Fibroblast of skin of abdomen (primary cell): ENCODE measurements at regions not wholly inside any gene's neighbourhood (a gene's known extent, or its start where the extent isn't known, plus 50 kb on each side); places are given as distances from the start of the nearest gene placed in this dataset.

Experiments used
- DNase-seq: peaks from one replicate; pipeline ENCODE4 v3.0.0-alpha.2; 2013

- DNase-seq = no peak
Observed at GRCh38 chr1:175894581-175894980, 151.2 kb upstream of the TNR start.

DNA sequence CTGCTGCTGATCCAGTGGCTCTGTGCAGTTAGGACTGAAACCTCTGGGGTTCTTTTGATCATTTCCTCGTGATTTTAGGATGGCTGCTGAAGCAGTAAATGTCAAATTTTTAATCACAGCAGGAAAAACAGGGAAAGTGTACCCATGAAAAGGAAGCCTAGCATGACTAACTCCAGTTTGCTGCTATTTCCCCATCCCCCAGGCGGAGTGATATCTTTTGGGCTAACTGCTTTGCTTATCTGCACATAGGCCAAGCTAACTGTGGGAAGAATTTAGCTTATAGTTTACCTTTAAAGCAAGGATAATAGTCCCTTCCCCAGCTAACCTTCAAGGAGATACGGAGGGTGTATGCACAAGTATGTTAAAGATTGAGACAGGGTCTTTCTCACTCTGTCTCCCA is 149.8 kb upstream of the TNR start:
- DNase-seq = no peak

DNA sequence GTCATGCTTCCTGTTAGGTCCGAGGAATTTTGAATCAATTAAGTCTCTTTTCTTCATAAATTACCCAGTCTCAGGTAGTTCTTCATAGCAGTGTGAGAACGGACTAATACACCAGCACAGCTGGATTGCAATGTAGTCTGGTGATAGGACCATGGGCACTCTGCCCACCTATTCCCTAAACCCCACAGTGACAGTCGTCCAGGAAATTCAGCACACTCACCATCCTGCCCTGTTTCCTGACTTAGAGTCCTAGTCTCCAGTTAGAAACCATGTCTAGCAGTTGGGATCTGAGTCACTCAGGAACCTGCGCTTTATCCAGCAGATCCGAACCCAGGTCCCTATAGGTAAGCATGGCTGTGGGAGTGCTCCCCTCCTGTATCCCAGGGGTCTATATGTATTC is 149.3 kb upstream of the TNR start:
- no peak for DNase-seq

GRCh38 chr1:175891783-175892309 is 148.5 kb upstream of the TNR start:
- no peak for DNase-seq

- no peak for DNase-seq
Observed at GRCh38 chr1:175890958-175891357, 147.6 kb upstream of the TNR start.

- DNase-seq = no peak
Observed at GRCh38 chr1:175889848-175890247, 146.5 kb upstream of the TNR start.

DNA sequence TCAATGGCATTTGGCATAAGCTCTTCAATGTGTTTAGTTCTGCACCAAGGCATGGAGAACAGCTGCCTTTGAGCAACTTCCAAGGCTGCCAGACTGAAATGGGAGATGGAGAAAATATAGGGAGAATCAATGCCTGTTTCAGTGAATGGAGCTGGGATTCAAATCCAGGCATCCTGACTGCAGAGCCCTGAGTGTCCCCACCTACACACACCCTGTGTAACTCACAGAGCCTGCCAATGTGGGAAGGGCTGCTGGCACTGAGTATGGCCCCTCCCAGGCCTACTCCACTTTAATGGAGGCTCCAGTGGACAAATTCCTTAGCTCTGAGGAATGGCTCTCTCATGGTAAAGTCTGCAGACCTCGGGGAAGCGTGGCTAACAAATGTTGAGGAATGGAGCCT is 145.6 kb upstream of the TNR start:
- DNase-seq = no peak

- DNase-seq = peak; percentile 40
Observed at GRCh38 chr1:175887981-175888428, 144.6 kb upstream of the TNR start.

GRCh38 chr1:175887521-175887920 is 144.1 kb upstream of the TNR start:
- DNase-seq = no peak

GRCh38 chr1:175885326-175885725 is 141.9 kb upstream of the TNR start:
- DNase-seq = peak; percentile 47

- DNase-seq = no peak
Observed at GRCh38 chr1:175884369-175884768, 141.0 kb upstream of the TNR start.

GRCh38 chr1:175882192-175882591 is 138.8 kb upstream of the TNR start:
- no peak for DNase-seq

GRCh38 chr1:175881246-175881976 is 138.0 kb upstream of the TNR start:
- no peak for DNase-seq

GRCh38 chr1:175878775-175879174 is 135.4 kb upstream of the TNR start:
- no peak for DNase-seq

- no peak for DNase-seq
Observed at GRCh38 chr1:175877939-175878737, 134.7 kb upstream of the TNR start.

DNA sequence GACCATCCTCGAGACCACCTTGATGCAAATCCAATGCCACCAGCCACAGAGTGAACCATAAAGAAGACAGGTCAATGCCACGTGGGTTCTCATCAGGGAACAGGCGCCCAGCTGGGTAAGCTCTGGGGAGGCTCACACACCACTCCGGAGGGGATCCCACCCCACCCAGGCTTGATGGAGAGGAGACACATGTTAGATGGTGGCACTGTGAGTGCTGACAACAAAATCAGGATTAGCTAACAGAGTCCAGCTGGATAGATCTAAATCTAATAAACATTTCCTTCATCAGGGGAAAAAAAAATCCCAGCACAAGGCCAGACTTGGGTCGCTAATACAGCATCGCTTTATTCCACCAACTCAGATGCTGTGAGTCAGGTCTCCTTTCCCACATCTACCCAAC is 132.2 kb upstream of the TNR start:
- DNase-seq = no peak

DNA sequence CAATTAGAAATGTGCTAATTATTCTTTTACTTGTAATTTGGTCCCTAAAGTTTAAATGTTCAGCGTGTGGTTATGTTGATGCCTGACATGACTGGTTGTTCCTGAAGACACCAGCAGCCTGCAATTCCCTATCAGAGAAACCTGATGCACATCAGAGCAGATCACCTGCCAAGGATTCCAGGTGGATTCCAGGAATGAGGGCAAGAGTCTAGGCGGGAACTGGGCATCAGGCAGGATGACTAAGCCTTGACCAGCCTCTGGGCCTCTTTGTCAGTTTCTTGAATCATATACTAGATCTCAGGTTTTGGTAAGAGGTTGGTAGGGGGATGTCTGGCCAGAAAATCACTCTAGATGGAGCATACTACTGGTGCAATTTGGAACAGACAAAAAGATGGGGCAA is 130.7 kb upstream of the TNR start:
- DNase-seq = no peak

- no peak for DNase-seq
Observed at GRCh38 chr1:175873290-175873935, 130.0 kb upstream of the TNR start.

DNA sequence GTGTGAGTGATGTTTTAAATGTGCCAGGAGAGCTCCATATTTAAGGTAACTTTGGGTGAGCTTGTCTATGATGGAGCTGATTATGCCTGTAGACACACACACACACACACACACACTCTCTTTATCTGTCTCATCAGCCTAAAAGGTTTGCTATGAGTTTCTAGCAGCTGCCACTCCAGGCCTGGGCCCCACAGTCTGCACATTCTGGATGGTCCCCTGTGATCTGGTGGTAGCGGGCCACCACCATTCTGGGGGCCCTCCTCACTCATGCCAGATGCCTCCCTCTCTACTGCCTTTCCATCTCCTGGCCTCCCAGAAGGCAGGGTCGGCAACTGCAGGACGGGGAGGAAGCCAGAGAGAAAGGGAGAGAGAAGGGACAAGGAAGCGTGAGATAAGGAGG is 129.2 kb upstream of the TNR start:
- DNase-seq = no peak

GRCh38 chr1:175871647-175872046 is 128.3 kb upstream of the TNR start:
- DNase-seq = no peak

DNA sequence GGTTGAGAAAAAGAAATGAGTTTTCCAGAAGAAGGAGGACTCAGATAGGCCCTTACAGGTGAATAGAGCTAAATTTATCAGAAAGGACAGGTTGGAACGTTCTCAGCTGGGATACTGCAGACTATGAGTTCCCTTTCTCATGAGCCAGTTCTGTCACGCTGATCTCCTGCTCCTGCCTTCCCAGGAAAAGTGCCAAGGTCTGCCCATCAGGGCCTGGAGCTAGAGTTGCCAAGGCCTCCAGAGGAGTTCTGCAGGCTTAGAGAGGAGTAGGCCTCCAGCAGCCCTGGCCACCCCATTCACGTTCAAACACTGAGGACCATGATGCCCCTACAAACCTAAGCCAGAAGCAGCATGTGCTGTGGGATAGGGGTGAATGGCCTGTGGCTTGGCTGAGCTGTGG is 126.8 kb upstream of the TNR start:
- no peak for DNase-seq

DNA sequence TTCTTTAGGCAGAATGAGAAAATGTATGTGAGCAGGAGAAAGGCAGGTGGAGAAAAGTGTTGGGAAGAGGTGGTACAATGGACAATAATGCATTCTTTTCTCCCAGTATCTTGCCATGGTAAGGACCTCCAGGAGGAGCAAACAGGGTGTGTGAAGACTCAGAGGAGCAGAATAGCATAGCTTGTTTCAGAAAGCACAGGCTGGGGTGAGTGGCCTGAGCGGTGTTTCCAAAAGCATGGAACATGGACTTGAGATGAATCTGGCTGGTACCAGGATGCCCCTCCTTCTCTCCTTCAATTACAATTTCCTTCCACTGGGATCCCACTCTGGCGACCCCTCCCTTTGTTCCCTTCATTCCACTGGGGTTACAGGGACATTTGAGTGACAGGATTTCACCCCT is 123.4 kb upstream of the TNR start:
- no peak for DNase-seq

DNA sequence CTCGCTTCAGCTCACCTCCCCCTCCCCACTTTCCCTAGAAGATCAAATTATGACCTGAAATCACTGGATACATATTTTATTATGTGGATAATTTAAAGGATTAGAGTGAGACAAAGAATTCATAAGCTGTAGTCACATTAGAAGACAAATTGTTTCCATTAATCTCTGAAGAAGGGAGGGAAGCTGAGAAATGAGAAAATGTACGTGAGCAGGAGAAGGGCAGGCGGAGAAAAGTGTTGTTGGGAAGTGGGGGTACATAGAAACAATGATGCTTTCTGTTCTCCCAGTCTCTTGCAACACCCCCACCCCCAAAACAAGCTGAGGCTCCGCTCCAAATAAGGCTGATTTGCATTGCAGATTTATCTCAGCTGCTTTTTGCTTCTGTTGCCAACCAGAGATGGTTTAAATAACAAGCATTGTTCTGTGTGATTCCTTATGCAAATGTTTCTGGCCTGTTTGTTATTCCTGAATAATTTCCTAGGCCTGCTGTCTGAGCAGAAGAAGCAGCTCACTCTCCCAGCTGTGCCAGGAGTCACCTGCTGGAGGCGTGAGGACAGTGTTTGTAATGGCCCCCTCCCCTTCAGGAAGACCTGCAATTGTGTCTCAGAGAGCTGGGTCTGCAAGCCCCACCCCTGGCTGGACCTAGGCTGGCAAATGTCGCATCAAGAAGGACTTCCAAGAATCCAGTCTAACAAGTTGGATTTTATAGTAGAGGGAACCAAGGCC is 121.8 kb upstream of the TNR start:
- DNase-seq = peak; percentile 2
